Left hindlimb (tissue), 1 donor: ENCODE measurements at regions not wholly inside any gene's neighbourhood (a gene's known extent, or its start where the extent isn't known, plus 50 kb on each side); places are given as distances from the start of the nearest gene placed in this dataset.

Experiments
- DNase-seq: peaks from one replicate; pipeline ENCODE4 v3.0.0-alpha.2; 2018

GRCh38 chr16:63568164-63568563 is 1531.9 kb upstream of the CDH8 start:
- no peak for DNase-seq

- DNase-seq, result no peak
Observed at GRCh38 chr16:63563819-63564505, 1527.7 kb upstream of the CDH8 start.

- DNase-seq, result no peak
Observed at GRCh38 chr16:63553980-63554379, 1517.7 kb upstream of the CDH8 start.

- DNase-seq, result no peak
Observed at GRCh38 chr16:63539276-63539675, 1503.0 kb upstream of the CDH8 start.

GRCh38 chr16:63530974-63531373 is 1494.7 kb upstream of the CDH8 start:
- no peak for DNase-seq

GRCh38 chr16:63530208-63530607 is 1494.0 kb upstream of the CDH8 start:
- DNase-seq, result no peak

GRCh38 chr16:63527404-63527803 is 1491.2 kb upstream of the CDH8 start:
- no peak for DNase-seq

GRCh38 chr16:63516394-63516793 is 1480.2 kb upstream of the CDH8 start:
- DNase-seq, result no peak

- no peak for DNase-seq
Observed at GRCh38 chr16:63512910-63513309, 1476.7 kb upstream of the CDH8 start.

GRCh38 chr16:63497408-63497807 is 1461.2 kb upstream of the CDH8 start:
- no peak for DNase-seq

GRCh38 chr16:63496282-63496681 is 1460.0 kb upstream of the CDH8 start:
- no peak for DNase-seq

GRCh38 chr16:63488955-63489354 is 1452.7 kb upstream of the CDH8 start:
- DNase-seq, result no peak

GRCh38 chr16:63481060-63481459 is 1444.8 kb upstream of the CDH8 start:
- no peak for DNase-seq

GRCh38 chr16:63473725-63474124 is 1437.5 kb upstream of the CDH8 start:
- DNase-seq, result no peak

- DNase-seq, result no peak
Observed at GRCh38 chr16:63467513-63467912, 1431.3 kb upstream of the CDH8 start.

GRCh38 chr16:63462316-63462715 is 1426.1 kb upstream of the CDH8 start:
- DNase-seq, result no peak

GRCh38 chr16:63461248-63461841 is 1425.1 kb upstream of the CDH8 start:
- peak; percentile 42 for DNase-seq

GRCh38 chr16:63458846-63459245 is 1422.6 kb upstream of the CDH8 start:
- no peak for DNase-seq

- DNase-seq, result no peak
Observed at GRCh38 chr16:63457869-63458268, 1421.6 kb upstream of the CDH8 start.

- DNase-seq, result no peak
Observed at GRCh38 chr16:63453261-63453660, 1417.0 kb upstream of the CDH8 start.

- DNase-seq, result no peak
Observed at GRCh38 chr16:63447121-63447520, 1410.9 kb upstream of the CDH8 start.

GRCh38 chr16:63442246-63442645 is 1406.0 kb upstream of the CDH8 start:
- no peak for DNase-seq

GRCh38 chr16:63426275-63426870 is 1390.1 kb upstream of the CDH8 start:
- DNase-seq, result no peak

GRCh38 chr16:63422715-63423114 is 1386.5 kb upstream of the CDH8 start:
- DNase-seq, result no peak

GRCh38 chr16:63416712-63417111 is 1380.5 kb upstream of the CDH8 start:
- DNase-seq, result no peak
